ENCODE measurements at regions not wholly inside any gene's neighbourhood (a gene's known extent, or its start where the extent isn't known, plus 50 kb on each side); places are given as distances from the start of the nearest gene placed in this dataset.

DNA sequence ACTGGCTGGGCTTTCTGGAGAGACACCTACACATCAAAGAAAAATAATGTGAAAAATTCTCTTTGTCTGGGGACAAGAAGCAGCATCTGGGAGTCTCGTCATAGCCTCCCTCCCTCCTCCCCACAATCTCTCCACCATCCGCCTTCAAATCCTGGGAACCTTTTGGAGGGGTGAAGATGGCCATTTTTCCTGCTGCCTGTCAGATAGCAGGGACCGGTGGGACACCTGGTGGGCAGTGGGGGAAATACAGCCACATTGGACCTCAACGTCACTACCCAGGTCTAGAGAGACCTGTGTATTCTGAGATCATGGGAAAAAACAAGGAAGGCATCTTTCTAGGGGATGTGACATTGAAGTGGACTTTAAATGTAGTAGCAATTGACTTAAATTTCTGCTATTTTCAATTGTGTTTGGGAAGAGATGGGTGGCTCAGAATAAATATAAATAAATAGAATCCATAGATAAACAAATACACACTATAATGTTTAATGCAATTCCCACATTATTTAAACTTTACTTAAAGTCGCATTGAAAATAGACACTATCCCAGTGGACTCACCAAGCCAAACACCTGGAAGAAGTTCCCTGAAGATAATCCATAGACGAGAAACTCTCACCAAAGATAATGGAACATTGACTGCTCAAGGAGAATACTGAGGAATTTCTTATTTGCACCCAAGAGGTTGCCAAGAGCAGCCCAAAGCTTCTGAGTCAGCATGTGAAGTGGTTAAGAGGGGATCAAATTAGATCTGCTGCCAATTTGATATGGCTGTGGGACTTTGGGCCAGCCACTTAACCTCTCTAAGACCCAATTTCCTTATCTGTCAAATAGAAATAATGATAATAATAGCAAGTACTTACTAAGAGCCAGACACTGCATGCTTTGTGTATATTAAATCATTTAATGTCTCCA lies 147.6 kb upstream of the CAMK1G start:
- no peaks in the 10 kb centered on the region for H3K27me3 ChIP-seq
- 30% methylated on average over 6 of the region's 6 CpGs for WGBS
- no peak for TF ChIP-seq POLR2AphosphoS5 (IDR thresholded peaks at IDR 0.05)
- TF ChIP-seq, protein P1, sequence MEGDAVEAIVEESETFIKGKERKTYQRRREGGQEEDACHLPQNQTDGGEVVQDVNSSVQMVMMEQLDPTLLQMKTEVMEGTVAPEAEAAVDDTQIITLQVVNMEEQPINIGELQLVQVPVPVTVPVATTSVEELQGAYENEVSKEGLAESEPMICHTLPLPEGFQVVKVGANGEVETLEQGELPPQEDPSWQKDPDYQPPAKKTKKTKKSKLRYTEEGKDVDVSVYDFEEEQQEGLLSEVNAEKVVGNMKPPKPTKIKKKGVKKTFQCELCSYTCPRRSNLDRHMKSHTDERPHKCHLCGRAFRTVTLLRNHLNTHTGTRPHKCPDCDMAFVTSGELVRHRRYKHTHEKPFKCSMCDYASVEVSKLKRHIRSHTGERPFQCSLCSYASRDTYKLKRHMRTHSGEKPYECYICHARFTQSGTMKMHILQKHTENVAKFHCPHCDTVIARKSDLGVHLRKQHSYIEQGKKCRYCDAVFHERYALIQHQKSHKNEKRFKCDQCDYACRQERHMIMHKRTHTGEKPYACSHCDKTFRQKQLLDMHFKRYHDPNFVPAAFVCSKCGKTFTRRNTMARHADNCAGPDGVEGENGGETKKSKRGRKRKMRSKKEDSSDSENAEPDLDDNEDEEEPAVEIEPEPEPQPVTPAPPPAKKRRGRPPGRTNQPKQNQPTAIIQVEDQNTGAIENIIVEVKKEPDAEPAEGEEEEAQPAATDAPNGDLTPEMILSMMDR (IDR thresholded peaks at IDR 0.05), result peak; percentile 59 to 75
- no peaks in the 10 kb centered on the region for H3K9me3 ChIP-seq
- no peaks in the 10 kb centered on the region for H3K36me3 ChIP-seq
- no peak overlapping the region for H3K27ac ChIP-seq
- H3K4me3 ChIP-seq, result no peak overlapping the region
- DNase-seq (ENCODE audit: low spot score in 2 of 2), result peak in 1 of 2 donors; percentile 79
- peaks cover 40% of the 10 kb centered on the region for H3K4me1 ChIP-seq

DNA sequence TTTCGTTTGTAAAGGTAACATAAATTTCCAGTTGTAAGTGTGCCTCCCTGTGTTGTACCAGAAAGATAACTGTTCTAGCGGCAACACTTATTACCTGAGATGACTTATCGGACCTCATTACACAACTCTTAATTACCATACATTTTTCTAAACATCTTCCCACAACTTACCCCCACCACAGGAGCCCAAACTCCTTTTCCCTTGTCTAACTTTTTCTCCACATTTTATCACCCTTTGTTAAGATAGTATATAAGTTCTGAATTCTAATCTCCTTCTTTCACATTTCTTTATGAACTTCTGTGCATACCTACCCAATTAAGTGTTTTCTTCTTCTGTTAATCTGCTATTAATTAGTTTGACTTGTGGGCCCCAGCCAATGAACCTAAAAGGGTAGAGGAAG lies 143.7 kb upstream of the CAMK1G start:
- no peaks in the 10 kb centered on the region for H3K36me3 ChIP-seq
- H3K27me3 ChIP-seq, result no peaks in the 10 kb centered on the region
- peaks cover 23% of the 10 kb centered on the region for H3K4me1 ChIP-seq
- 88% methylated on average over 3 of the region's 3 CpGs for WGBS
- H3K4me3 ChIP-seq, result no peak overlapping the region
- DNase-seq (ENCODE audit: low spot score in 2 of 2), result no peak
- TF ChIP-seq EP300 (IDR thresholded peaks at IDR 0.05) (no peak), POLR2A (IDR thresholded peaks at IDR 0.05) (no peak), POLR2AphosphoS5 (IDR thresholded peaks at IDR 0.05) (no peak)
- TF ChIP-seq, protein P1 (IDR thresholded peaks at IDR 0.05), result no peak
- no peak overlapping the region for H3K27ac ChIP-seq
- H3K9me3 ChIP-seq, result no peaks in the 10 kb centered on the region

DNA sequence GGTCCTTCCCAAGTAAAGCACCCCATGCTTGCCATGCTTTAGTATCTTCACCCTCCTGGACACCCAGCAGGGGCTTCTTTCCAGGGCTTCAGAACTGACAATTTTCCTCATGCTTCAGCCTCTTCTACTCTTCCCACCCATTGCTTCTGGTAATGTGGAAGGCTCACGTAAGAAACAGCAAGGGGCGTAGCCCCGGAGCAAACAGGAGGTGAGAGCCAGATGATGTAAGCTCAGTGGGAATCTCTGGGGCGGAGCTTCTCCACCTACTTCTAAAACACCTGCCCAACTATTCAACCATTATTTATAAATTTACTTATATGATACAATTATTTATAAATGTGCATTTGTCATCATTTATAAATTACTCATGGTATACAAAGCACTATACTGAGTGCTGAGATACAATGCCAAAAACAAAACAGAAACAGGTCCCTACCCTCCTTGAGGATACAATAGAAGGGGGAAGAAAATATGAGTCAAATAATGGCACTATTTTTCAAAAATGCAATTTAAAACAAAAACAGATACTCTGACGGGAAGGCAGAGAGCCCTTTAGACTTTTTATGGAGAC lies 140.1 kb upstream of the CAMK1G start:
- TF ChIP-seq POLR2AphosphoS5 (IDR thresholded peaks at IDR 0.05), result no peak
- TF ChIP-seq EP300 (IDR thresholded peaks at IDR 0.05), result no peak
- TF ChIP-seq POLR2A (IDR thresholded peaks at IDR 0.05), result no peak
- TF ChIP-seq, protein P1 (IDR thresholded peaks at IDR 0.05), result no peak
- H3K4me3 ChIP-seq, result no peak overlapping the region
- DNase-seq (ENCODE audit: low spot score in 2 of 2), result no peak
- no peaks in the 10 kb centered on the region for H3K27me3 ChIP-seq
- peaks cover 14% of the 10 kb centered on the region for H3K4me1 ChIP-seq
- no peaks in the 10 kb centered on the region for H3K9me3 ChIP-seq
- H3K27ac ChIP-seq, result peak overlapping the region; percentile 45
- no peaks in the 10 kb centered on the region for H3K36me3 ChIP-seq
- 58% methylated on average over 5 of the region's 5 CpGs for WGBS

DNA sequence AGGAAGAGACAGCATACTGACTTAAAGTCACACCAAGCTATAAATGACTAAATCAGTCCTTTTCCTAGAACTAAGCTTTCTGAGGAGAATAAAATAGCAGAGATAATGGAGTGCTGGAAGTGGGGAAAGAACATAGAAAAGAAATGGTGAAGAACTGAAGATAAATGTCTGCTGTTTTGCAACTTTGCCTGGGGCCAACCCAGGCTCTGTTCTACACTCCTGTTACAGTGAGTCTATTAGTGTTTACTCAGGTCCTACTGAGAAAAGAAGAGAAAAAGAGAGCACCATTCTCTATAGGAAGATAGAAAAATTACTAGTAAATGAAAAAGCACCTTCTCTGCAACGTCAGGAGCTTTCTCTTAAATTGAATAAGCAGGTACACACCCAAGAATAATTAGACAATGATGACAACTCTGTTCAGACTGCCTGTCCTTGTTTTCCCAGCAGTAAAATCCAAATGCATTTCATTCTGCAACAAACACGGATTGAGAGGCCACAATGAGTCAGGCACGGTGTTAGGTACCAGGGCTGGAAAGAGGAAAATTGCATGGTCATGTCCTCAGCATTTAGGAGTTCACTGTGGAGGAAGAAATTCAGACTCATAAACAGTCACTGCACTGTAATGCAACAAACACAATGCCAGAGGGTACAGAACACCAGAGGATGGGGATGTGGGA lies 139.4 kb upstream of the CAMK1G start:
- Histone ChIP-seq H3K9me3 (no peaks in the 10 kb centered on the region), H3K4me3 (no peak overlapping the region), H3K36me3 (no peaks in the 10 kb centered on the region), H3K27ac (peak overlapping the region; percentile 45), H3K4me1 (peaks cover 14% of the 10 kb centered on the region), H3K27me3 (no peaks in the 10 kb centered on the region)
- DNase-seq (ENCODE audit: low spot score in 2 of 2), result no peak
- TF ChIP-seq, protein P1 (IDR thresholded peaks at IDR 0.05), result no peak
- TF ChIP-seq EP300 (IDR thresholded peaks at IDR 0.05) (no peak), POLR2A (IDR thresholded peaks at IDR 0.05) (no peak), POLR2AphosphoS5 (IDR thresholded peaks at IDR 0.05) (no peak)
- 40% methylated on average over 3 of the region's 3 CpGs for WGBS

DNA sequence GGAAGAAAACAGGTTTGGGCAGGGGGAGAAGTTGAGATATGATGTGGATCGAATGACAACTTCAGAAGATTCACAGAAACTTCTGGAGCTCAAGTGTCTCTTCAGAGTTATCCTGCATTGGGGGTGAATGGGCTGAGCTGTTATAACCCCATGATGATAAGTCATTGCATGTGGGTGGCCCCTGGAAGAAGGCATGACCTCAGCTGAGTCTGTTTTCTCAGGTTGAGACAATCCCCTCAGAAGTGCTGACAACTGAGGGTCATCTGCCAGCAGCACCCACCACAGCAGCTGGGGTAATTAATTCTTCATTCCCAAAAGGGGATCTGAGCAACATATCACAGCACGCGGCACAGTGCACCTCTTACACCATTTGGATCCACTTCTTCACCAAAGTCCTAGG lies 138.6 kb upstream of the CAMK1G start:
- Histone ChIP-seq H3K27ac (no peak overlapping the region), H3K4me1 (peaks cover 14% of the 10 kb centered on the region), H3K9me3 (no peaks in the 10 kb centered on the region), H3K36me3 (no peaks in the 10 kb centered on the region), H3K4me3 (no peak overlapping the region), H3K27me3 (no peaks in the 10 kb centered on the region)
- WGBS, result 86% methylated on average over 3 of the region's 3 CpGs
- DNase-seq (ENCODE audit: low spot score in 2 of 2), result no peak
- no peak for TF ChIP-seq EP300 (IDR thresholded peaks at IDR 0.05)
- no peak for TF ChIP-seq POLR2AphosphoS5 (IDR thresholded peaks at IDR 0.05)
- TF ChIP-seq, protein P1 (IDR thresholded peaks at IDR 0.05), result no peak
- TF ChIP-seq POLR2A (IDR thresholded peaks at IDR 0.05), result no peak
